SK-N-SH (cell line): ENCODE measurements at regions not wholly inside any gene's neighbourhood (a gene's known extent, or its start where the extent isn't known, plus 50 kb on each side); places are given as distances from the start of the nearest gene placed in this dataset.
A peak's percentile ranks its signal among the peaks of the same experiment; 100 is the strongest.

ENCODE experiments used
- CTCF ChIA-PET: fragments of 300-600, 350-600 bp; formaldehyde crosslinking; extraction: SDS; loops from one replicate; lab custom pipeline; 2021; lab: Yijun Ruan, JAX
- POLR2A ChIA-PET: fragments of 350-600 bp; sonication (Branson Sonifier 250); formaldehyde crosslinking; extraction: SDS; loops from one replicate; lab custom pipeline; 2020; ENCODE audit warnings: antibody characterized with exemption, inconsistent platforms; lab: Yijun Ruan, JAX
- DNase-seq: peaks from one replicate; pipeline ENCODE4 v3.0.0; 2012
- H2AFZ ChIP-seq: fragments of 200-600 bp; sonication (generic); 2 replicates; pipeline ENCODE4 v1.8.1; 2016; ENCODE audit warnings: antibody characterized with exemption, mild to moderate bottlenecking, low read depth
- H3F3A ChIP-seq: fragments of 200-600 bp; sonication (generic); replicated peaks from 2 replicates; pipeline ENCODE3; 2016; ENCODE audit warnings: antibody characterized with exemption, mild to moderate bottlenecking; ENCODE audit not compliant: insufficient read depth
- H3K27ac ChIP-seq, 2 experiments: fragments of 200-500 bp in 1 of 2; fragments of 200-600 bp in 1 of 2; sonication (Bioruptor generic) in 1 of 2; sonication (generic), shearing (Covaris generic) in 1 of 2; 2 replicates each; pipeline versions ENCODE4 v1.5.1 to v1.6.1; 2014 to 2016; ENCODE audit warnings: low read depth in 2 of 2, inconsistent platforms in 1 of 2, low read length in 1 of 2, mild to moderate bottlenecking in 1 of 2, mixed read lengths in 1 of 2
- H3K27me3 ChIP-seq: fragments of 200-600 bp; sonication (generic), shearing (Covaris generic); 2 replicates; pipeline ENCODE4 v1.6.1; 2016; ENCODE audit warnings: mixed run types; ENCODE audit not compliant: insufficient read depth
- H3K36me3 ChIP-seq, 2 experiments: fragments of 200-500 bp in 1 of 2; fragments of 200-600 bp in 1 of 2; sonication (Bioruptor generic) in 1 of 2; sonication (generic) in 1 of 2; replicated peaks in 1 of 2; 2 replicates each; pipeline versions ENCODE3 to v1.5.1; 2014 to 2016; ENCODE audit warnings: low read length in 1 of 2, mild to moderate bottlenecking in 1 of 2; ENCODE audit not compliant: insufficient read depth in 2 of 2, control insufficient read depth in 1 of 2
- H3K4me1 ChIP-seq, 2 experiments: fragments of 200-500 bp in 1 of 2; fragments of 200-600 bp in 1 of 2; sonication (Bioruptor generic) in 1 of 2; sonication (generic), shearing (Covaris generic) in 1 of 2; 2 replicates each; pipeline versions ENCODE4 v1.5.1 to v1.6.1; 2014 to 2016; ENCODE audit warnings: low read depth in 1 of 2, low read length in 1 of 2, mixed run types in 1 of 2; ENCODE audit not compliant: insufficient read depth in 2 of 2, control insufficient read depth in 1 of 2
- H3K4me2 ChIP-seq: fragments of 200-600 bp; sonication (generic), shearing (Covaris generic); 2 replicates; pipeline ENCODE4 v1.6.1; 2017; ENCODE audit warnings: mixed run types
- H3K4me3 ChIP-seq, 2 experiments: fragments of 200-500 bp in 1 of 2; fragments of 200-600 bp in 1 of 2; sonication (Bioruptor generic) in 1 of 2; sonication (generic), shearing (Covaris generic) in 1 of 2; 2 replicates each; pipeline versions ENCODE4 v1.5.1 to v1.8.1; 2014 to 2016; ENCODE audit warnings: low read depth in 2 of 2, inconsistent platforms in 1 of 2, low read length in 1 of 2, mild to moderate bottlenecking in 1 of 2, mixed read lengths in 1 of 2, moderate library complexity in 1 of 2
- H3K79me2 ChIP-seq: fragments of 200-600 bp; sonication (generic); 2 replicates; pipeline ENCODE4 v1.8.1; 2017; ENCODE audit warnings: mild to moderate bottlenecking; ENCODE audit not compliant: insufficient read depth
- H3K9ac ChIP-seq: fragments of 200-600 bp; sonication (generic); 2 replicates; pipeline ENCODE4 v1.6.1; 2017; ENCODE audit warnings: mixed run types
- H3K9me2 ChIP-seq: fragments of 200-600 bp; sonication (generic); 2 replicates; pipeline ENCODE4 v1.6.1; 2017; ENCODE audit warnings: mixed run types
- H3K9me3 ChIP-seq: fragments of 200-600 bp; sonication (generic); 2 replicates; pipeline ENCODE4 v1.6.1; 2017; ENCODE audit warnings: mixed run types, mild to moderate bottlenecking, moderate library complexity
- H4K20me1 ChIP-seq: fragments of 200-600 bp; sonication (generic); 2 replicates; pipeline ENCODE4 v1.6.1; 2017; ENCODE audit warnings: mild to moderate bottlenecking, mixed run types; ENCODE audit not compliant: insufficient read depth
- CHD2 ChIP-seq: fragments of 150-350 bp; IDR thresholded peaks from 2 replicates; pipeline ENCODE4 v1.6.1; 2018; ENCODE audit warnings: low read length; ENCODE audit not compliant: partially characterized antibody
- ELF1 ChIP-seq: IDR thresholded peaks from 2 replicates; pipeline ENCODE4 v1.4.0; 2012
- FOSL2 ChIP-seq: IDR thresholded peaks from 2 replicates; pipeline ENCODE4 v1.4.0; 2012; ENCODE audit warnings: low read depth, mild to moderate bottlenecking, moderate library complexity, borderline replicate concordance
- FOXM1 ChIP-seq: IDR thresholded peaks from 2 replicates; pipeline ENCODE4 v1.4.0; 2012; ENCODE audit warnings: low read depth, mild to moderate bottlenecking
- GABPA ChIP-seq: IDR thresholded peaks from 2 replicates; pipeline ENCODE4 v1.4.0; 2012; ENCODE audit warnings: low read depth, mild to moderate bottlenecking
- GATA2 ChIP-seq: sonication (generic); formaldehyde crosslinking; IDR thresholded peaks from 2 replicates; pipeline ENCODE4 v1.5.0; 2020; ENCODE audit warnings: mild to moderate bottlenecking, missing genetic modification reagents
- JUND ChIP-seq: IDR thresholded peaks from 2 replicates; pipeline ENCODE4 v1.4.0; 2012
- NFIC ChIP-seq: IDR thresholded peaks from 2 replicates; pipeline ENCODE4 v1.4.0; 2012; ENCODE audit warnings: borderline replicate concordance
- POLR2AphosphoS5 ChIP-seq: IDR thresholded peaks from 2 replicates; pipeline ENCODE4 v1.6.1; 2012; ENCODE audit warnings: low read depth, low read length
- RCOR1 ChIP-seq: fragments of 150-350 bp; IDR thresholded peaks from 2 replicates; pipeline ENCODE4 v1.6.1; 2017; ENCODE audit warnings: antibody characterized with exemption, low read length
- RFX5 ChIP-seq: IDR thresholded peaks from 2 replicates; pipeline ENCODE4 v1.6.1; 2012; ENCODE audit warnings: mild to moderate bottlenecking, improper control_type of control experiment, low read length
- SMC3 ChIP-seq: IDR thresholded peaks from 2 replicates; pipeline ENCODE4 v1.6.1; 2012; ENCODE audit warnings: low read depth, low read length, improper control_type of control experiment
- TAF1 ChIP-seq: IDR thresholded peaks from 2 replicates; pipeline ENCODE4 v1.6.1; 2012; ENCODE audit warnings: low read depth, mild to moderate bottlenecking, low read length, moderate library complexity, borderline replicate concordance
- TCF12 ChIP-seq: IDR thresholded peaks from 2 replicates; pipeline ENCODE4 v1.4.0; 2012
- YY1 ChIP-seq: IDR thresholded peaks from 2 replicates; pipeline ENCODE4 v1.4.0; 2012; ENCODE audit warnings: low read depth, mild to moderate bottlenecking
- WGBS: methylation state at CpG from one replicate; pipeline ENCODE4 v1.1.6; 2017; ENCODE audit warnings: low lambda C conversion rate; 5-methylcytosine and 5-hydroxymethylcytosine counted together
- TF ChIP-seq, protein P1 (sequence below): IDR thresholded peaks from 2 replicates; pipeline ENCODE4 v1.6.1; 2012; ENCODE audit warnings: mild to moderate bottlenecking, low read depth, low read length, moderate library complexity
- TF ChIP-seq, protein P2 (sequence below): fragments of 150-350 bp; IDR thresholded peaks from 2 replicates; pipeline ENCODE4 v1.6.1; 2016; ENCODE audit warnings: mild to moderate bottlenecking, low read depth, low read length
- TF ChIP-seq, protein P3 (sequence below): fragments of 200-600 bp; sonication (generic); IDR thresholded peaks from 2 replicates; pipeline ENCODE4 v1.6.1; 2017; ENCODE audit warnings: antibody characterized with exemption, mild to moderate bottlenecking, moderate library complexity

DNA sequence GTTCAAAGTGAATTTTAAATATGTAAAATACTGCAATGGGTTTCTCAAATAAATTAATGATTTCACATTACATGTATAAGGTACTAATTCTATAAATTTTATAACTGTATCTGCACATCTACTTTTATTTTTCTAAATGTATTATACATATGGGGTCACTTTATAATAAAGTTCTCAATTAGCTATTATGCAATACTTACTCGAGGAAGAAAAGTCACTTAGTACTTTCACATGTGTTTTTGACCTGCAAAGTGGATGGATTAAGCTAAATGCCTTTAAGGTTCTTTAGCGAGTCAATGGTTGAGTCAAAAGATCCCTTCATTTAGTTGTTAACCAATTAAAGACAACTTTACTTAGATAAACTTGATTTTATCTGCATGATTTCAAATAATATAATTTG is 437.8 kb downstream of the ANKRD7 start:
- Histone ChIP-seq H3K79me2 (no peaks in the 10 kb centered on the region), H3K4me2 (no peak overlapping the region), H3K4me1 (peaks cover 0 to 8% of the 10 kb centered on the region in 2 experiments; a peak in 2 of 4 replicates), H2AFZ (no peak overlapping the region), H3K36me3 (no peaks in the 10 kb centered on the region), H3K9ac (no peak overlapping the region), H3K9me3 (no peaks in the 10 kb centered on the region), H3K9me2 (no peaks in the 10 kb centered on the region), H3K4me3 (no peak overlapping the region), H3F3A (no peaks in the 10 kb centered on the region), H4K20me1 (no peaks in the 10 kb centered on the region), H3K27ac (no peak overlapping the region), H3K27me3 (no peaks in the 10 kb centered on the region)
- POLR2A ChIA-PET, result no interaction called here
- 26% methylated on average over 2 of the region's 2 CpGs for WGBS
- no peak for DNase-seq
- TF ChIP-seq RFX5 (no peak), NFIC (no peak), GABPA (no peak), JUND (no peak), POLR2AphosphoS5 (no peak), GATA2 (no peak), TCF12 (no peak)
- TF ChIP-seq, protein P1, sequence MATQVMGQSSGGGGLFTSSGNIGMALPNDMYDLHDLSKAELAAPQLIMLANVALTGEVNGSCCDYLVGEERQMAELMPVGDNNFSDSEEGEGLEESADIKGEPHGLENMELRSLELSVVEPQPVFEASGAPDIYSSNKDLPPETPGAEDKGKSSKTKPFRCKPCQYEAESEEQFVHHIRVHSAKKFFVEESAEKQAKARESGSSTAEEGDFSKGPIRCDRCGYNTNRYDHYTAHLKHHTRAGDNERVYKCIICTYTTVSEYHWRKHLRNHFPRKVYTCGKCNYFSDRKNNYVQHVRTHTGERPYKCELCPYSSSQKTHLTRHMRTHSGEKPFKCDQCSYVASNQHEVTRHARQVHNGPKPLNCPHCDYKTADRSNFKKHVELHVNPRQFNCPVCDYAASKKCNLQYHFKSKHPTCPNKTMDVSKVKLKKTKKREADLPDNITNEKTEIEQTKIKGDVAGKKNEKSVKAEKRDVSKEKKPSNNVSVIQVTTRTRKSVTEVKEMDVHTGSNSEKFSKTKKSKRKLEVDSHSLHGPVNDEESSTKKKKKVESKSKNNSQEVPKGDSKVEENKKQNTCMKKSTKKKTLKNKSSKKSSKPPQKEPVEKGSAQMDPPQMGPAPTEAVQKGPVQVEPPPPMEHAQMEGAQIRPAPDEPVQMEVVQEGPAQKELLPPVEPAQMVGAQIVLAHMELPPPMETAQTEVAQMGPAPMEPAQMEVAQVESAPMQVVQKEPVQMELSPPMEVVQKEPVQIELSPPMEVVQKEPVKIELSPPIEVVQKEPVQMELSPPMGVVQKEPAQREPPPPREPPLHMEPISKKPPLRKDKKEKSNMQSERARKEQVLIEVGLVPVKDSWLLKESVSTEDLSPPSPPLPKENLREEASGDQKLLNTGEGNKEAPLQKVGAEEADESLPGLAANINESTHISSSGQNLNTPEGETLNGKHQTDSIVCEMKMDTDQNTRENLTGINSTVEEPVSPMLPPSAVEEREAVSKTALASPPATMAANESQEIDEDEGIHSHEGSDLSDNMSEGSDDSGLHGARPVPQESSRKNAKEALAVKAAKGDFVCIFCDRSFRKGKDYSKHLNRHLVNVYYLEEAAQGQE, result no peak
- CTCF ChIA-PET, result interaction anchor here (1.0 to 1.4 kb wide), 3 partner anchors 9 to 38 kb away, joined by 3 to 6 read pairs (median 3); no protein-coding TSS in a partner anchor

DNA sequence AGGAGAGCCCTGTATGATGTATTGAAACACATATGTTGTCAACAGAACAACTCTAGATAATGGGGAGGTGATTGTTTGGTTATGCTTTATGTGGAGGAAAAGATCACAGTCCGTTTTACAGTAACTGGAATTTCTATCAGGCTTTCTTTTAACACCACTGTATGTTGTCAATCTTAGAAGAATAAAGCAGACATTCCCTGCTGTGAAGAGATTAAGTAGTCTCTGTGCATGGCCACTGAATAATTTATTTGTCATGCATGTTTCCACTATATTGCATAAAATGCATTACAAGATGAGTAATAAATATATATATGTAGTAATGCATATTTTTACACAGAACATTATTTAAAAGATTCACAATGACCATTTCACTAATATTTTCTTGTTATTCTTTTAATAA is 440.0 kb downstream of the ANKRD7 start:
- 5% methylated on average over 1 of the region's 1 CpG for WGBS
- H3K27ac ChIP-seq, result peak overlapping the region in 1 of 2 experiments; percentile 60; a peak in 2 of 4 replicates
- no peaks in the 10 kb centered on the region for H3K9me2 ChIP-seq
- TF ChIP-seq CHD2, result no peak
- no peak for TF ChIP-seq FOSL2
- no peak for TF ChIP-seq GATA2
- no peak for TF ChIP-seq SMC3
- TF ChIP-seq RCOR1, result no peak
- TF ChIP-seq TAF1, result no peak
- TF ChIP-seq YY1, result no peak
- no peak for TF ChIP-seq FOXM1
- no peak for TF ChIP-seq ELF1
- TF ChIP-seq, protein P2, sequence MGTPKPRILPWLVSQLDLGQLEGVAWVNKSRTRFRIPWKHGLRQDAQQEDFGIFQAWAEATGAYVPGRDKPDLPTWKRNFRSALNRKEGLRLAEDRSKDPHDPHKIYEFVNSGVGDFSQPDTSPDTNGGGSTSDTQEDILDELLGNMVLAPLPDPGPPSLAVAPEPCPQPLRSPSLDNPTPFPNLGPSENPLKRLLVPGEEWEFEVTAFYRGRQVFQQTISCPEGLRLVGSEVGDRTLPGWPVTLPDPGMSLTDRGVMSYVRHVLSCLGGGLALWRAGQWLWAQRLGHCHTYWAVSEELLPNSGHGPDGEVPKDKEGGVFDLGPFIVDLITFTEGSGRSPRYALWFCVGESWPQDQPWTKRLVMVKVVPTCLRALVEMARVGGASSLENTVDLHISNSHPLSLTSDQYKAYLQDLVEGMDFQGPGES, result no peak
- TF ChIP-seq, protein P3, sequence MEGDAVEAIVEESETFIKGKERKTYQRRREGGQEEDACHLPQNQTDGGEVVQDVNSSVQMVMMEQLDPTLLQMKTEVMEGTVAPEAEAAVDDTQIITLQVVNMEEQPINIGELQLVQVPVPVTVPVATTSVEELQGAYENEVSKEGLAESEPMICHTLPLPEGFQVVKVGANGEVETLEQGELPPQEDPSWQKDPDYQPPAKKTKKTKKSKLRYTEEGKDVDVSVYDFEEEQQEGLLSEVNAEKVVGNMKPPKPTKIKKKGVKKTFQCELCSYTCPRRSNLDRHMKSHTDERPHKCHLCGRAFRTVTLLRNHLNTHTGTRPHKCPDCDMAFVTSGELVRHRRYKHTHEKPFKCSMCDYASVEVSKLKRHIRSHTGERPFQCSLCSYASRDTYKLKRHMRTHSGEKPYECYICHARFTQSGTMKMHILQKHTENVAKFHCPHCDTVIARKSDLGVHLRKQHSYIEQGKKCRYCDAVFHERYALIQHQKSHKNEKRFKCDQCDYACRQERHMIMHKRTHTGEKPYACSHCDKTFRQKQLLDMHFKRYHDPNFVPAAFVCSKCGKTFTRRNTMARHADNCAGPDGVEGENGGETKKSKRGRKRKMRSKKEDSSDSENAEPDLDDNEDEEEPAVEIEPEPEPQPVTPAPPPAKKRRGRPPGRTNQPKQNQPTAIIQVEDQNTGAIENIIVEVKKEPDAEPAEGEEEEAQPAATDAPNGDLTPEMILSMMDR, result no peak
- H3K9ac ChIP-seq, result no peak overlapping the region
- no peak overlapping the region for H2AFZ ChIP-seq
- no peak overlapping the region for H3K4me2 ChIP-seq
- no peak overlapping the region for H3K4me3 ChIP-seq
- H3K9me3 ChIP-seq, result no peaks in the 10 kb centered on the region
- H3K4me1 ChIP-seq, result peaks cover 0 to 8% of the 10 kb centered on the region in 2 experiments; a peak in 2 of 4 replicates
- no peaks in the 10 kb centered on the region for H3F3A ChIP-seq
- no peaks in the 10 kb centered on the region for H3K79me2 ChIP-seq
- DNase-seq, result no peak
- ChIA-PET POLR2A (no interaction called here), CTCF (interaction anchor here (1.4 kb wide), 1 partner anchor 17 kb away, joined by 4 read pairs; no protein-coding TSS in a partner anchor)
- no peaks in the 10 kb centered on the region for H3K27me3 ChIP-seq
- H3K36me3 ChIP-seq, result no peaks in the 10 kb centered on the region
- no peaks in the 10 kb centered on the region for H4K20me1 ChIP-seq
